HG03045 (cell line): ENCODE measurements at regions not wholly inside any gene's neighbourhood (a gene's known extent, or its start where the extent isn't known, plus 50 kb on each side); places are given as distances from the start of the nearest gene placed in this dataset.
"Not testable (repeated sequence)": the region's sequence is repeated elsewhere in the genome, so short reads cannot be mapped to it uniquely, and the experiment has no call there.

Experiments used
- ATAC-seq: cut with Tn5 transposase; IDR thresholded peaks from one replicate; pipeline ENCODE4 v1.9.1; 2021; ENCODE audit warnings: mild to moderate bottlenecking, moderate library complexity; ENCODE audit not compliant: unreplicated experiment

- ATAC-seq, result no peak
Measured at GRCh38 chr13:107830804-107831203, 384.5 kb downstream of the LIG4 start.

GRCh38 chr13:107827840-107828549 lies 387.3 kb downstream of the LIG4 start:
- ATAC-seq, result no peak

- ATAC-seq, result no peak
Measured at GRCh38 chr13:107824635-107825034, 390.7 kb downstream of the LIG4 start.

GRCh38 chr13:107822006-107822405 lies 393.3 kb downstream of the LIG4 start:
- ATAC-seq, result no peak

GRCh38 chr13:107821492-107821891 lies 393.8 kb downstream of the LIG4 start:
- no peak for ATAC-seq

GRCh38 chr13:107819071-107819470 lies 396.3 kb downstream of the LIG4 start:
- ATAC-seq, result no peak

GRCh38 chr13:107817647-107818287 lies 397.6 kb downstream of the LIG4 start:
- ATAC-seq, result no peak

- ATAC-seq, result no peak
Measured at GRCh38 chr13:107812014-107812412, 403.3 kb downstream of the LIG4 start.

GRCh38 chr13:107811233-107812013 lies 403.9 kb downstream of the LIG4 start:
- no peak for ATAC-seq

GRCh38 chr13:107809125-107809524 lies 406.2 kb downstream of the LIG4 start:
- no peak for ATAC-seq

GRCh38 chr13:107808389-107808788 lies 406.9 kb downstream of the LIG4 start:
- no peak for ATAC-seq

- no peak for ATAC-seq
Measured at GRCh38 chr13:107807306-107808073, 407.8 kb downstream of the LIG4 start.

- ATAC-seq, result no peak
Measured at GRCh38 chr13:107806726-107807125, 408.6 kb downstream of the LIG4 start.

GRCh38 chr13:107803822-107804495 lies 411.4 kb downstream of the LIG4 start:
- ATAC-seq, result no peak

- ATAC-seq, result no peak
Measured at GRCh38 chr13:107801621-107802020, 413.7 kb downstream of the LIG4 start.

GRCh38 chr13:107799001-107799400 lies 416.3 kb downstream of the LIG4 start:
- no peak for ATAC-seq

- no peak for ATAC-seq
Measured at GRCh38 chr13:107790397-107790796, 424.9 kb downstream of the LIG4 start.

- no peak for ATAC-seq
Measured at GRCh38 chr13:107788464-107789165, 426.7 kb downstream of the LIG4 start.

- ATAC-seq, result not testable (repeated sequence)
Measured at GRCh38 chr13:107782646-107783045, 432.7 kb downstream of the LIG4 start.

GRCh38 chr13:107778094-107778493 lies 437.2 kb downstream of the LIG4 start:
- no peak for ATAC-seq
